ENCODE measurements at regions not wholly inside any gene's neighbourhood (a gene's known extent, or its start where the extent isn't known, plus 50 kb on each side); places are given as distances from the start of the nearest gene placed in this dataset.

DNA sequence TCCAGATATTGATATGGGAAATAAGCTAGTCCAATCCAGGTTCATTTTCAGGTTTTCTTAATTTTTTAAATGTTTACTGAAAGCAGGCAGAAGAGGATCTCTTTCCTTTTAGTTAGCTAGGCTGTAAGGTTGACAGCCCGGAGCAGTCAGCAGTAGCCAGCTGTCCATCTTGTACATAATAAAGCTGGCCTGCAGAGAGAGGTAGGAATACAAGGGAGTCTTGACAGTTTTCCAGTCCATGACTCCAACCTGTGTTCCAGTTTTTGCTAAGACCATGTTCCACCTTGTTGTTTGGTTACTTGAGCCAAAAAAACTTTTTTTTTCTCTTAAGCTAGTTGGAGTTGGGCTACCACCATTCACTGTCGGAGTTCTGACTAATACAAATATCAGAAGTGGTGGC, 402.7 kb upstream of the TEX13C start:
- H3K4me3 ChIP-seq (ENCODE audit: low read depth, low read length), result no peak overlapping the region
- TF ChIP-seq, protein P1, sequence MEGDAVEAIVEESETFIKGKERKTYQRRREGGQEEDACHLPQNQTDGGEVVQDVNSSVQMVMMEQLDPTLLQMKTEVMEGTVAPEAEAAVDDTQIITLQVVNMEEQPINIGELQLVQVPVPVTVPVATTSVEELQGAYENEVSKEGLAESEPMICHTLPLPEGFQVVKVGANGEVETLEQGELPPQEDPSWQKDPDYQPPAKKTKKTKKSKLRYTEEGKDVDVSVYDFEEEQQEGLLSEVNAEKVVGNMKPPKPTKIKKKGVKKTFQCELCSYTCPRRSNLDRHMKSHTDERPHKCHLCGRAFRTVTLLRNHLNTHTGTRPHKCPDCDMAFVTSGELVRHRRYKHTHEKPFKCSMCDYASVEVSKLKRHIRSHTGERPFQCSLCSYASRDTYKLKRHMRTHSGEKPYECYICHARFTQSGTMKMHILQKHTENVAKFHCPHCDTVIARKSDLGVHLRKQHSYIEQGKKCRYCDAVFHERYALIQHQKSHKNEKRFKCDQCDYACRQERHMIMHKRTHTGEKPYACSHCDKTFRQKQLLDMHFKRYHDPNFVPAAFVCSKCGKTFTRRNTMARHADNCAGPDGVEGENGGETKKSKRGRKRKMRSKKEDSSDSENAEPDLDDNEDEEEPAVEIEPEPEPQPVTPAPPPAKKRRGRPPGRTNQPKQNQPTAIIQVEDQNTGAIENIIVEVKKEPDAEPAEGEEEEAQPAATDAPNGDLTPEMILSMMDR (IDR thresholded peaks at IDR 0.05; ENCODE audit: low read depth, low read length, missing control alignments), result no peak
- in situ Hi-C loops (cut with HindIII; ENCODE audit: low sequenced_read_pairs), result no loop called here
- no peak for DNase-seq (ENCODE audit: low read depth)

DNA sequence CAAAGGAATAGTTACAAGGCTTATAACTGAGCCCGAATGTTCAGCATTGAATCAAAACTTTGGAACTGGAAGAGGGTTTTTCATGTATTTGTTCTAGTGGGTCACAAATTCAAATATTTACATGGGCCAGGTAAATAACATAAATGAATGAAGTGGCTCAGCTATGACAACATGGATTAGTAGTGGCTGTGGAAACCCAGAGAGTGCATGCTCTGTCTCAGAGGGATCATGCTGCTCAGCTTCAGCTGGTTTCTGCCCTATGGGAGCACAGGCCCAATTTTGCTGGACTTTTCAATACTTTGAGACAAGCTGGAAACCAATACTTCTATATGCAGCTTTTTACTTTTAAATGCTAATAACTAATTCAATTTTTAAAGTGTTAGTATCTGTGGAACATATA, 394.0 kb upstream of the TEX13C start:
- TF ChIP-seq, protein P1 (IDR thresholded peaks at IDR 0.05; ENCODE audit: low read depth, low read length, missing control alignments), result no peak
- no peak for DNase-seq (ENCODE audit: low read depth)
- in situ Hi-C loops (cut with HindIII; ENCODE audit: low sequenced_read_pairs), result no loop called here
- H3K4me3 ChIP-seq (ENCODE audit: low read depth, low read length), result no peak overlapping the region

DNA sequence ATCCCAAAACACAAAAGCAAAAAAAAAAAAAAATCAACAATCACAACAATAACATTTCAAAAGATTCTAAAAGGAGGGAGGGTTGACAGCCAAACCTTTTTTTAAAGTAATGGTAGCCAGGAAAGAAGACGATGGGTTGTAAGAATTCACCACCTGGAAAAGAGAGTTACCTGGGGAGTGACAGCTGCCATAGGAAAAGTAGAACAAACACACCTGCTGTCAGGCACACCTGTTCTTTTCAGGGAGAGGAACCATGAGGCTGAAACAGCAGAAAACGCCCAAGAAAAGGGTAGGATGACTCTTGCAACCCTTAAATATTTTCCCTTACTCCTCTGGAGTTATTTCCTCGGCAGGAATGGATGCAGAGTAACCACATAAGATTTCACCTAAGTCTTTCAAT, 388.4 kb upstream of the TEX13C start:
- no peak for DNase-seq (ENCODE audit: low read depth)
- in situ Hi-C loops (cut with HindIII; ENCODE audit: low sequenced_read_pairs), result no loop called here
- TF ChIP-seq, protein P1 (IDR thresholded peaks at IDR 0.05; ENCODE audit: low read depth, low read length, missing control alignments), result no peak
- H3K4me3 ChIP-seq (ENCODE audit: low read depth, low read length), result no peak overlapping the region

DNA sequence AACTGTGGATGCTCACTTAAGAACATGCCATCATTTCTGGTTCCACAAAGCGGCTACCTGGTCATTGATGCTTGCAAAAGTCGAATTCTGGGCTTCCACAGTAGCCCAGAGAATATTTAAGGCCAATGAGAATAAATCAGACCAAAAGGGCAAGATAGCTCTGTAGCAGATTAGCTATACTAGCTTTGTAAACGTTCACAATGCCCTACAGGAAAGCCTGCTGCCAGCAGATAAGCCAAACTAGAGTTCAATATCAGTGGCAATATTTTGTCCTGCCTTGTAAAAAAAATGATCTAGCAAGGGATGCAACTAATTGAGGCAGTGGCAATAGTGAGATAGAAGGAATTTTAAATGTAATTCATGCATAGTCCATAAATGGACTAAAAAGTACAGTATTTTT, 387.7 kb upstream of the TEX13C start:
- in situ Hi-C loops (cut with HindIII; ENCODE audit: low sequenced_read_pairs), result no loop called here
- no peak overlapping the region for H3K4me3 ChIP-seq (ENCODE audit: low read depth, low read length)
- TF ChIP-seq, protein P1 (IDR thresholded peaks at IDR 0.05; ENCODE audit: low read depth, low read length, missing control alignments), result no peak
- DNase-seq (ENCODE audit: low read depth), result no peak

DNA sequence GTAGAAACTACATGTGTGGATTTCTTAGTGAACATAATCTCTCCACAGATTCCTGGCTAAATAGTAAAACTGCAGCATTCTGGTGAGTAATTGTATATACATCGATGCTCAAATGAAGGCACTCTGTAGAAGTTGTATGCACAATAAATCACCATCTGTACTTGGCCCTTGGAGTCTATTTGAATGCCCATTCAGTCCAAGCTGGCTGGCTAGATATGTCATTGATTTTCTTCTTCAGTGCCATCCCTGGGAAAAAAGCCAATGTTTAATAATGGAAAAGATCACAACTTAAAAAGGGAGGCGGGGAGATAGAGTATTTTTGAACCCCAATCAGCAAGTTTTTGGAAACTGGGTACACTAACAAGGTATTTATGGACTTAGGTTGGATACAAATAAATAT, 381.0 kb upstream of the TEX13C start:
- TF ChIP-seq, protein P1 (IDR thresholded peaks at IDR 0.05; ENCODE audit: low read depth, low read length, missing control alignments), result no peak
- no peak for DNase-seq (ENCODE audit: low read depth)
- in situ Hi-C loops (cut with HindIII; ENCODE audit: low sequenced_read_pairs), result no loop called here
- H3K4me3 ChIP-seq (ENCODE audit: low read depth, low read length), result no peak overlapping the region

DNA sequence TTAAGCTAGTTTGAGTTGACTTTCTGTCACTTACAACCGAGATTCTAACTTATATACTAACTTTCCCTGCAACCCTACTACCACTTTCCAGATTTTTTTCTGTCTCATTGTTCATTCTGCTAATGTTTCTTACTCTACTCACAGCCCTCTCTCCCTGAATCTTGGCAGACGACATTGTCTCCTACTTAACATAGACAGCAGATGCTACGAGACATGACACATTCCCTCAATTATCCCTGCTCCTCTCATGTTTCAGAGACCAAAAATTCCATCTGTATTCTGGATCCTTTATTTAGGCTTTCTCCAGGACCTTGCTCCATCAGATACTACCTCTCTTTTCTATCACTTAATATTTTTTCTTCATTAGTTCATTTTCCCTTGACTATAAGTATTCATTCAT, 379.1 kb upstream of the TEX13C start:
- in situ Hi-C loops (cut with HindIII; ENCODE audit: low sequenced_read_pairs), result no loop called here
- no peak overlapping the region for H3K4me3 ChIP-seq (ENCODE audit: low read depth, low read length)
- no peak for DNase-seq (ENCODE audit: low read depth)
- TF ChIP-seq, protein P1 (IDR thresholded peaks at IDR 0.05; ENCODE audit: low read depth, low read length, missing control alignments), result no peak

DNA sequence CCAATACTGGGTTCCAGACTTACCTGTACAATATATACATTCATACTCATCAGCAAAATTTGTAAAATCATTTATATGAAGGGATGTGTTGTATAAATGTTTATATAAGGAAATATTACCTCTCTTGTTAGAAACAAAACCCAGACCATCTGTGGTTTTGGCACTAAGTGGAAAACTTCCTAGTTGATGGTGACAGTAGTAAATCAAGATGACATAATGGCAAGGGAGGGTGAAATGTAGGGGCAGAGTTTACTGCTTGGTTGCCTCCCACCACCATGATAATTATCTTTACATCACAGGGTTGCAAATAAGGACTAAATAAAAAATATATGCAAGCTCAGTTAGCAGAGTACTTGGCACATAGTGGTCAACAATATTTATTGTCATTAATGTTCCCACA, 365.3 kb upstream of the TEX13C start:
- in situ Hi-C loops (cut with HindIII; ENCODE audit: low sequenced_read_pairs), result no loop called here
- no peak for DNase-seq (ENCODE audit: low read depth)
- H3K4me3 ChIP-seq (ENCODE audit: low read depth, low read length), result no peak overlapping the region
- TF ChIP-seq, protein P1 (IDR thresholded peaks at IDR 0.05; ENCODE audit: low read depth, low read length, missing control alignments), result no peak
